ENCODE measurements at regions not wholly inside any gene's neighbourhood (a gene's known extent, or its start where the extent isn't known, plus 50 kb on each side); places are given as distances from the start of the nearest gene placed in this dataset.
"Not testable (repeated sequence)": the region's sequence is repeated elsewhere in the genome, so short reads cannot be mapped to it uniquely, and the experiment has no call there.

GRCh38 chr12:9380650-9381049 is 172.5 kb upstream of the PZP start:
- no peak overlapping the region for H3K27ac Mint-ChIP-seq
- H3K27me3 Mint-ChIP-seq, result no peaks in the 10 kb centered on the region

DNA sequence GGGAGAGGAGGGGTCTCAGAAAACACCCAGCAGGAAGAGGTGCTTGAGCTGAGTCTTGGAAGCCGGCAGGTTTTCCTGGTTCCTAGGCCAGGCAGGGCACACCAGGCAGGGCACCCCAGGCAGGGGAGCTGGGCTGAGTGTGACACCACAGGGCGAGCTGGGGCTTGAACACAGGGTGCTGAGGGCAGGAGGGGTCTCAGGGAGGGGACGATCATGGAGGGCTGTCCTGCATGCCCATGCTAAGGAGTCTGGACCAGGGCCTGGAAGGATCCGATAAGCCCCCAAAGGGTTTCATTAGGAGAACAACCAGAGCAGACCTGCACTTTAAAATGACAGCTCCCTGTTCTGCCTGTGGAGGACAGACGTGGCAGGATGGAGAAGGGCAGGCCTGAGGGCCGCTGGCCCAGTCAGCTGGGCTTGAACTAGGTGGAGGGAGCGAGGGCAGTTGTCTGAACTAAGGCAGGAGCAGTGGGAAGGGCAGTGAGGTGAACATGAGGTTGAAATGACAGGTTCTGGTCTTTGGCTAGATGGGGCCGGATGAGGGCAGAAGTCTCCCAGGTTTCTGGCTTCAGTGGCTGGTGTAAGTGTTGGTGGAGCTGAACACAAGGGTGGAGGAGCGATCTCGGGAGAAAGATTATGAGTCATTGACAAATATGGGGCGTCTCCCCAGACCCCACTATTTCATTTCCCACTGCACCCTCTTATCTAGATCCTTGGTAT is 171.0 kb upstream of the PZP start:
- no peaks in the 10 kb centered on the region for H3K27me3 Mint-ChIP-seq
- H3K27ac Mint-ChIP-seq, result peak overlapping the region in 1 of 3 donors; percentile 57
- no peaks in the 10 kb centered on the region for H3K36me3 Mint-ChIP-seq
- H3K9me3 Mint-ChIP-seq, result no peaks in the 10 kb centered on the region
- peaks cover 3 to 5% (median 4%) of the 10 kb centered on the region in 3 donors for H3K4me1 Mint-ChIP-seq
- no peak overlapping the region for H3K4me3 Mint-ChIP-seq

More at GRCh38 chr12:9380650-9381049, 172.5 kb upstream of the PZP start:
- Mint-ChIP-seq H3K4me1 (peaks cover 3 to 5% (median 4%) of the 10 kb centered on the region in 3 donors), H3K4me3 (no peak overlapping the region), H3K36me3 (no peaks in the 10 kb centered on the region), H3K9me3 (no peaks in the 10 kb centered on the region)

DNA sequence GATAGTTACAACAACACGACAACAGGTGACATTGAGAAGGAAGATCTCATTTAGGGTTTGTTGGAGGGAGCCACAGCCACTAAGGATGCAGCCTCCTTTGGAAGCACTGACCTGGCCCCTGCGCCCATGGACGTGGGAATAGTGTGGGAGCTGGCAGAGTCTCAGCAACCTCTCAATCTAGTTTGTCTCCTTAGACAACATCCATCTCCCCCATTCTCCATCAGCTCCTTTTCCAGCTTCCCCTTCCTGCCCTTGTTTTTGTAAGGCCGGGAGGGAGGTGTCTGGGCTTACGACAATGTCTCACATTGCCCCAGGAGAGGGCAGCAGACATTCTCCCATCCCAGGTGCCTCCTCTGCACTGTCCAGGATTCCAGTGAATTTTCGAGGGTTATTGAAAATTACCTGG is 170.2 kb upstream of the PZP start:
- H3K4me3 Mint-ChIP-seq, result no peak overlapping the region
- H3K27ac Mint-ChIP-seq, result peak overlapping the region in 1 of 3 donors; percentile 57
- no peaks in the 10 kb centered on the region for H3K36me3 Mint-ChIP-seq
- H3K9me3 Mint-ChIP-seq, result peaks cover 0 to 3% (median 0%) of the 10 kb centered on the region in 3 donors
- H3K27me3 Mint-ChIP-seq, result no peaks in the 10 kb centered on the region
- peaks cover 0 to 5% (median 4%) of the 10 kb centered on the region in 3 donors for H3K4me1 Mint-ChIP-seq

DNA sequence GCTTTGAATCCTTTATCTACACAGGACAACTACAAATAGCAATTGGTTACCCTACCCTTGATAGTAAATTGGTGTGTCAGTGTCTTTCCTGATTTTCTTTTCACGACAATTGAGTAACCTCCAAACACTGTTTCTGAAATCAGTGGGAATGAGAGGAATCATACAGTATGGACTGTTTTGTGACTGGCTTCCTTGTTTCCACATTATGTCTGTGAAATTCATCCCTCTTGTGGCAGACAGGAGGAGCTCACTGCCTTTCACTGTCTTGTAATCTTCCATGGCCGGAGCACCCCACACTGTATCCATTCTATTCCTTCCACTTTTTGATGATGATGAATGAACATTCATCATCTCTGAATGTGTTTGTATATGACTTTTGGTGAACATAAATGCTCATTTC is 164.0 kb upstream of the PZP start:
- Mint-ChIP-seq H3K27ac (no peak overlapping the region), H3K27me3 (no peaks in the 10 kb centered on the region), H3K36me3 (no peaks in the 10 kb centered on the region), H3K9me3 (peaks cover 0 to 3% (median 0%) of the 10 kb centered on the region in 3 donors), H3K4me3 (no peak overlapping the region), H3K4me1 (no peaks in the 10 kb centered on the region)

- H3K27me3 Mint-ChIP-seq, result peaks cover 13% of the 10 kb centered on the region
- H3K4me1 Mint-ChIP-seq, result peaks cover 26 to 30% (median 29%) of the 10 kb centered on the region in 3 donors
- no peak overlapping the region for H3K4me3 Mint-ChIP-seq
- H3K36me3 Mint-ChIP-seq, result peaks cover 3% of the 10 kb centered on the region
- H3K27ac Mint-ChIP-seq, result no peak overlapping the region
- H3K9me3 Mint-ChIP-seq, result no peaks in the 10 kb centered on the region
Observed at GRCh38 chr12:9367828-9368227, 159.6 kb upstream of the PZP start.

GRCh38 chr12:9367201-9367600 is 159.0 kb upstream of the PZP start:
- peak overlapping the region in 1 of 4 donors; percentile 27 for H3K4me3 Mint-ChIP-seq

DNA sequence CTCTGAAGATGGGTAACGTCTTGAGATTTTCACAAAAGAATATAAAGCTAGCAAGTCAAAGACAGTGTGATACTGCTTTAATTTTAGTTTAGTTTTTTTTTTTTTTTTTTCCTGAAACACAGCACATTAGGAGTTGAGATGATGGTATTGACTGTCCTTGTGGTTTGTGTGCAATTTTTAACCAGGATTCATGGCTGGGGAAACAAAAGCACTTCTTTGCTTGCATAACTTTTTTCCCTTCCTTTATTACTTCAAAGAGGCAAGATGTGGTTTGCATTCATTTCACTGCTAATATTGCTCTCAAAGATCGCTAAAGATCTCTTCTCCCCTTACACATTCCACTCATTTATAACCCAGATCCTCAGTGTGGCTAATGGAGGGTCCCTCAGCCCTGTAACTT is 157.1 kb upstream of the PZP start:
- Mint-ChIP-seq H3K4me3 (peak overlapping the region in 2 of 4 donors; percentile 52 to 91), H3K9me3 (no peaks in the 10 kb centered on the region), H3K4me1 (peaks cover 31 to 38% (median 36%) of the 10 kb centered on the region in 3 donors), H3K27ac (peak overlapping the region in 2 of 3 donors; percentile 35 to 78), H3K36me3 (peaks cover 3% of the 10 kb centered on the region), H3K27me3 (peaks cover 21% of the 10 kb centered on the region)

More at GRCh38 chr12:9367201-9367600, 159.0 kb upstream of the PZP start:
- Mint-ChIP-seq H3K27me3 (peaks cover 16% of the 10 kb centered on the region), H3K4me1 (peaks cover 27 to 32% (median 32%) of the 10 kb centered on the region in 3 donors), H3K36me3 (peaks cover 3% of the 10 kb centered on the region), H3K9me3 (no peaks in the 10 kb centered on the region), H3K27ac (peak overlapping the region in 1 of 3 donors; percentile 55)

GRCh38 chr12:9364224-9365176 is 156.3 kb upstream of the PZP start:
- Mint-ChIP-seq H3K27me3 (peaks cover 21% of the 10 kb centered on the region), H3K36me3 (peaks cover 3% of the 10 kb centered on the region), H3K4me3 (peak overlapping the region; percentile 52 to 91 (median 74)), H3K9me3 (no peaks in the 10 kb centered on the region), H3K4me1 (peaks cover 31 to 38% (median 36%) of the 10 kb centered on the region in 3 donors), H3K27ac (peak overlapping the region; percentile 78 to 90 (median 83))

GRCh38 chr12:9363145-9363544 is 154.9 kb upstream of the PZP start:
- Mint-ChIP-seq H3K27ac (no peak overlapping the region), H3K27me3 (peaks cover 21% of the 10 kb centered on the region), H3K36me3 (peaks cover 6% of the 10 kb centered on the region), H3K9me3 (no peaks in the 10 kb centered on the region), H3K4me1 (peaks cover 31 to 38% (median 36%) of the 10 kb centered on the region in 3 donors), H3K4me3 (no peak overlapping the region)

GRCh38 chr12:9361879-9362326 is 153.7 kb upstream of the PZP start:
- Mint-ChIP-seq H3K4me1 (peaks cover 31 to 38% (median 36%) of the 10 kb centered on the region in 3 donors), H3K36me3 (peaks cover 10% of the 10 kb centered on the region), H3K27me3 (peaks cover 21% of the 10 kb centered on the region), H3K27ac (no peak overlapping the region), H3K4me3 (peak overlapping the region in 3 of 4 donors; percentile 12 to 49 (median 28)), H3K9me3 (no peaks in the 10 kb centered on the region)

GRCh38 chr12:9354009-9354754 is 146.0 kb upstream of the PZP start:
- not testable (repeated sequence) for H3K27ac Mint-ChIP-seq
- H3K4me3 Mint-ChIP-seq, result peak overlapping the region in 2 of 4 donors; percentile 39 to 51

GRCh38 chr12:9351136-9351535 is 142.9 kb upstream of the PZP start:
- no peaks in the 10 kb centered on the region for H3K4me1 Mint-ChIP-seq
- H3K27ac Mint-ChIP-seq, result no peak overlapping the region
- H3K9me3 Mint-ChIP-seq, result peaks cover 3 to 10% (median 6%) of the 10 kb centered on the region in 3 donors
- H3K4me3 Mint-ChIP-seq, result no peak overlapping the region
- peaks cover 3% of the 10 kb centered on the region for H3K36me3 Mint-ChIP-seq
- no peaks in the 10 kb centered on the region for H3K27me3 Mint-ChIP-seq

More at GRCh38 chr12:9354009-9354754, 146.0 kb upstream of the PZP start:
- H3K4me1 Mint-ChIP-seq, H3K36me3 Mint-ChIP-seq, H3K9me3 Mint-ChIP-seq, H3K27me3 Mint-ChIP-seq: not testable (repeated sequence)

DNA sequence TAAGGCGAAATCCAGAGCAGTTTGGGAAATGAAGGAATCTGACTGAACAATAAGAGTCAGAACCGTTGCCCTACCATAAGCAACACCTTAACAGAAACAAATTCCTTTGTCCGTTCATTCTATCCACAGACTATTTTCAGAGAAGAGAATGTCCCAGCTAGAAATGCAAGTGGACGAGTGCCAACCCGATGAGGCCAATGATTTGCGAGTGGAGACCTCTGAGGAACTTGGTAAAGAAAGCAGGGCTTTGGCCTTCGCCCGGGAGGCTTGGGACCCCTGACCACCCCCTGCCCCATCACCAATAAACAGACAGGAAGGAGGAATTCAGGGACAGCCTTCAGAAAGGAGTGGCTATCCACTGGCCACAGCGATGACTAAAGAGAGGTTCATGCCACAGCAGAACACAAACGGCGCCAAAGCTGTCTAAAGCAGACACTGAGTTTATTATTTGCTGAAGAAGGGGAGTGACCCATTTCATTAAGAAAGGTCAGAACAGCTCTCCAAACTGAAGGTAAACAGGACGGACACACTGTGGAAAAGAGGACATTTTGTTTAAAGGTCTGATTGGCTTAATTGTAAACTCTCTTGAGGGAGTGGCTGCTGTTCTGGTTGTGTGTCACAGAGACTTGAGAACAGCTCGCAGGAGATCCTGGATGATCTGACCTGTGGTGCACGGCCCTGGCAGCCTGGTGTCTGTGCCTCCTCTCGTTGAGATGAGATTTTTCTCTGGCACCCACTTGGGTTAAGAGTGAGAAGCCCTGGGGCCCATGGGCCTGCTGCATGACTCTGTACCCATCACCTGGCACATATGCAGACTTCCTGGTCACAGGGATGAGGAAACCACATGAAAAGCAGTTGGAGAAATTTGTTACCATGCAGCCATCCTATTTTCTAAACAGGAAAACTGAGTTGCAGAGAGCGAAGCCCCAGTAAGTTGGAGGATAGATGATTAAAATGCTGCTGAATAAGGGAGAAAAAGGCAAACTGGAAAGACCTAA is 142.0 kb upstream of the PZP start:
- Mint-ChIP-seq H3K4me3 (no peak overlapping the region), H3K4me1 (no peaks in the 10 kb centered on the region), H3K27ac (no peak overlapping the region), H3K36me3 (peaks cover 3% of the 10 kb centered on the region), H3K9me3 (peaks cover 3 to 10% (median 6%) of the 10 kb centered on the region in 3 donors), H3K27me3 (no peaks in the 10 kb centered on the region)

All from IgD-negative memory B cell (primary cell).